Psoas muscle (tissue), 7 donors: ENCODE measurements at regions not wholly inside any gene's neighbourhood (a gene's known extent, or its start where the extent isn't known, plus 50 kb on each side); places are given as distances from the start of the nearest gene placed in this dataset.

Experiments used
- ATAC-seq, 4 donors: fragments of 200-7000 bp; cut with Tn5 transposase; one replicate each; pipeline ENCODE4 v1.9.1; 2020; ENCODE audit warnings: moderate library complexity in 3 of 4, mild to moderate bottlenecking in 2 of 4
- DNase-seq, 2 donors: peaks; one replicate each; pipeline ENCODE4 v3.0.0-alpha.2; 2020
- H3K27ac ChIP-seq: fragments of 200-600 bp; one replicate; pipeline ENCODE4 v1.8.0; 2022
- H3K27me3 ChIP-seq, 3 donors: fragments of 200-600 bp in 1 of 3; one replicate each; pipeline versions ENCODE4 v1.6.1 to v1.8.0; 2013 to 2022; ENCODE audit warnings: low read length in 2 of 3, mild to moderate bottlenecking in 2 of 3, moderate library complexity in 1 of 3; ENCODE audit not compliant: insufficient read depth in 3 of 3
- H3K36me3 ChIP-seq, 2 donors: fragments of 200-600 bp in 1 of 2; one replicate each; pipeline versions ENCODE4 v1.6.1 to v1.8.0; 2013 to 2022; ENCODE audit warnings: low read depth in 1 of 2, mild to moderate bottlenecking in 1 of 2, moderate library complexity in 1 of 2; ENCODE audit not compliant: insufficient read depth in 1 of 2
- H3K4me1 ChIP-seq: fragments of 200-600 bp; one replicate; pipeline ENCODE4 v1.8.0; 2022
- H3K4me3 ChIP-seq: fragments of 200-600 bp; one replicate; pipeline ENCODE4 v1.8.0; 2022; ENCODE audit warnings: mild to moderate bottlenecking
- H3K9me3 ChIP-seq: fragments of 200-600 bp; one replicate; pipeline ENCODE4 v1.8.0; 2022
- CTCF ChIP-seq: fragments of 200-600 bp; IDR thresholded peaks from one replicate; pipeline ENCODE4 v1.8.0; 2022; ENCODE audit warnings: antibody characterized with exemption
- WGBS, 3 donors: extraction: QIAGEN DNeasy Blood & Tissue Kit; methylation state at CpG; one replicate each; pipeline versions ENCODE4 v1.1.6 to v1.1.7; 2013; 5-methylcytosine and 5-hydroxymethylcytosine counted together
- intact Hi-C, 2 donors: fragments of 100-400 bp; cut with DNase I; formaldehyde crosslinking; loops; one replicate each; pipeline versions ENCODE4 v1.11.0 to v1.14.2; 2022
- donor health status: healthy with polysubstance abuse.
- donor health status: DM: no; HTN: no; CAD: no; lungs with moderate emphysema.
- donor health status: Bipolar disorder and iron deficiency.
- donor health status: healthy.
- donor health status: DM: yes; HTN: yes; CAD: no.
- donor health status: DM: no; HTN: no; CAD: no.
- donor health status: DM: yes; HTN: yes; CAD: no.

GRCh38 chr5:53239301-53239990 is 129.9 kb upstream of the MOCS2 start:
- no peak for TF ChIP-seq CTCF
- H3K4me1 ChIP-seq, result no peaks in the 10 kb centered on the region
- ATAC-seq (no peak), DNase-seq (no peak)
- no peak overlapping the region for H3K4me3 ChIP-seq
- no peak overlapping the region for H3K27ac ChIP-seq
- intact Hi-C loops, result no loop called here
- H3K27me3 ChIP-seq, result no peaks in the 10 kb centered on the region
- 84 to 90% (median 90%) methylated on average over 2 of the region's 2 CpGs for WGBS, 3 donors
- H3K36me3 ChIP-seq, result no peaks in the 10 kb centered on the region
- H3K9me3 ChIP-seq, result no peaks in the 10 kb centered on the region

GRCh38 chr5:53240661-53241060 is 131.1 kb upstream of the MOCS2 start:
- Histone ChIP-seq H3K9me3 (no peaks in the 10 kb centered on the region), H3K27ac (no peak overlapping the region), H3K4me3 (no peak overlapping the region), H3K27me3 (no peaks in the 10 kb centered on the region), H3K4me1 (no peaks in the 10 kb centered on the region), H3K36me3 (no peaks in the 10 kb centered on the region)
- DNase-seq (no peak), ATAC-seq (no peak)
- no peak for TF ChIP-seq CTCF
- intact Hi-C loops, result no loop called here

GRCh38 chr5:53241572-53241971 is 132.0 kb upstream of the MOCS2 start:
- no peak for TF ChIP-seq CTCF
- DNase-seq, result no peak
- WGBS, 3 donors, result 87 to 89% (median 88%) methylated on average over 5 of the region's 5 CpGs
- ATAC-seq, result no peak
- Histone ChIP-seq H3K36me3 (no peaks in the 10 kb centered on the region), H3K27me3 (no peaks in the 10 kb centered on the region), H3K27ac (no peak overlapping the region), H3K9me3 (no peaks in the 10 kb centered on the region), H3K4me1 (no peaks in the 10 kb centered on the region), H3K4me3 (no peak overlapping the region)
- intact Hi-C loops, result no loop called here

- ATAC-seq (no peak), DNase-seq (no peak)
- no peak for TF ChIP-seq CTCF
- Histone ChIP-seq H3K36me3 (no peaks in the 10 kb centered on the region), H3K27ac (no peak overlapping the region), H3K9me3 (no peaks in the 10 kb centered on the region), H3K27me3 (no peaks in the 10 kb centered on the region), H3K4me3 (no peak overlapping the region), H3K4me1 (no peaks in the 10 kb centered on the region)
- intact Hi-C loops, result no loop called here
- 76 to 81% (median 77%) methylated on average over 3 of the region's 3 CpGs for WGBS, 3 donors
Measured at GRCh38 chr5:53243403-53243802, 133.8 kb upstream of the MOCS2 start.
